Activated CD4-positive, alpha-beta T cell treated with anti-CD3 and anti-CD28 coated beads, Interleukin-2, Interleukin-6, amounts not matched to agents 100 ng/mL and 50 ng/mL, durations not matched to agents 16 hours and 8 hours (primary cell): ENCODE measurements at regions not wholly inside any gene's neighbourhood (a gene's known extent, or its start where the extent isn't known, plus 50 kb on each side); places are given as distances from the start of the nearest gene placed in this dataset.
A peak's percentile ranks its signal among the peaks of the same experiment; 100 is the strongest.
"Not testable (repeated sequence)": the region's sequence is repeated elsewhere in the genome, so short reads cannot be mapped to it uniquely, and the experiment has no call there.

ENCODE experiments used
- DNase-seq: peaks from one replicate; pipeline ENCODE4 v3.0.0-alpha.2; 2020

- DNase-seq = no peak
Measured at GRCh38 chr1:25130895-25131294, 101.4 kb downstream of the SYF2 start.

GRCh38 chr1:25129380-25129779 is 102.9 kb downstream of the SYF2 start:
- DNase-seq = no peak

GRCh38 chr1:25128121-25128621 is 104.1 kb downstream of the SYF2 start:
- DNase-seq = no peak

GRCh38 chr1:25126562-25126961 is 105.7 kb downstream of the SYF2 start:
- no peak for DNase-seq

GRCh38 chr1:25123551-25123950 is 108.8 kb downstream of the SYF2 start:
- DNase-seq = peak; percentile 64

- no peak for DNase-seq
Measured at GRCh38 chr1:25122747-25123146, 109.6 kb downstream of the SYF2 start.

- no peak for DNase-seq
Measured at GRCh38 chr1:25120281-25120680, 112.0 kb downstream of the SYF2 start.

- DNase-seq = no peak
Measured at GRCh38 chr1:25118546-25118945, 113.8 kb downstream of the SYF2 start.

- DNase-seq = peak; percentile 44
Measured at GRCh38 chr1:25117233-25117823, 115.0 kb downstream of the SYF2 start.

GRCh38 chr1:25116832-25117231 is 115.5 kb downstream of the SYF2 start:
- DNase-seq = no peak

- DNase-seq = not testable (repeated sequence)
Measured at GRCh38 chr1:25116117-25116516, 116.2 kb downstream of the SYF2 start.

- DNase-seq = no peak
Measured at GRCh38 chr1:25113731-25114130, 118.6 kb downstream of the SYF2 start.

- no peak for DNase-seq
Measured at GRCh38 chr1:25113086-25113485, 119.2 kb downstream of the SYF2 start.

GRCh38 chr1:25112400-25112799 is 119.9 kb downstream of the SYF2 start:
- no peak for DNase-seq

GRCh38 chr1:25111706-25112105 is 120.6 kb downstream of the SYF2 start:
- no peak for DNase-seq

- no peak for DNase-seq
Measured at GRCh38 chr1:25110485-25110884, 121.8 kb downstream of the SYF2 start.

- no peak for DNase-seq
Measured at GRCh38 chr1:25110036-25110435, 122.3 kb downstream of the SYF2 start.

- no peak for DNase-seq
Measured at GRCh38 chr1:25109531-25109951, 122.8 kb downstream of the SYF2 start.

- no peak for DNase-seq
Measured at GRCh38 chr1:25107643-25108010, 124.7 kb downstream of the SYF2 start.

GRCh38 chr1:25106976-25107642 is 125.2 kb downstream of the SYF2 start:
- DNase-seq = no peak

- DNase-seq = peak; percentile 36
Measured at GRCh38 chr1:25106352-25106751, 126.0 kb downstream of the SYF2 start.

- no peak for DNase-seq
Measured at GRCh38 chr1:25105836-25106235, 126.5 kb downstream of the SYF2 start.

- no peak for DNase-seq
Measured at GRCh38 chr1:25104932-25105561, 127.3 kb downstream of the SYF2 start.

GRCh38 chr1:25103164-25103795 is 129.0 kb downstream of the SYF2 start:
- DNase-seq = no peak
